AG08395 (cell line): ENCODE measurements at regions not wholly inside any gene's neighbourhood (a gene's known extent, or its start where the extent isn't known, plus 50 kb on each side); places are given as distances from the start of the nearest gene placed in this dataset.

ENCODE experiments used
- DNase-seq: peaks from one replicate; pipeline ENCODE4 v3.0.0; 2012; ENCODE audit warnings: mixed read lengths, low spot score

DNA sequence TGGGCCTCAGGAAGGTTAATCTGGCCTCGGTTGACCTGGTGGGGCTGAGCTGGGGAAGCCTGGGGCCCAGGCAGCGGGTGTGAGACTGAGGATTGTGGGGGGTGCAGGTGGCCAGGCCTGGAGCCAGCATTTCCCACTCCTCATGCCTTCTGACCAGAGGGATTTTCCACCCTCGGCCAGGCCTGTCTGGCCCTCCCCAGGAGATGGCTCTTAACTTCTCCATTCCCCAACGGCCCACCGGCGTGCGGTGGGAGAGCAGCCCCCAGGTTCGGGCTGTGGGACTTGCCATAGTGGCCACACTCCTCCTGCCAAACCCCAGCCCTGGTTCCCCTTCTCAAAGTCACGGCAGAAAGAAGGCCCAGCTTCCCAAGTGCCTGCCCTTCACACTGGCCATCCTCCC, 126.5 kb upstream of the RUNX3 start:
- DNase-seq, result no peak

DNA sequence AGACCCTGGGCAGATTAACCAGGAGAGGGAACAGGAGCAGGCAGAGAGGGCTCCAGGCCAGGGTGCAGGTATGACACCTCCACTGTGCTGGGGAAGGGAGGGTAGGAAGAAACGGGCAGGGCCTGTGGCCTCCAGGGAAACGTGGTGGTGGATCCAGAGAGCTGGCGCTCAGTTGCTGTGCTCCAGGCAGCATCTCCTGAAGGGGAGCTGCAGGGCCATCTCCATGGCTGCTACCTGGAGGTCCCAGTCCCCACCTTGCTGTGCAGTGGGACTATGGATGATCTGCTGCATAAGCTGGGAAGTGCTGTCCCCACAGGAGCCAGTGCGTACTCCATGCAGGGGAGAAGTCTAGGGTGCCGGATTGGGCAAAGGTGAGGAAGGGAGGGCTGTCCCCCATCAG, 125.9 kb upstream of the RUNX3 start:
- DNase-seq, result no peak

DNA sequence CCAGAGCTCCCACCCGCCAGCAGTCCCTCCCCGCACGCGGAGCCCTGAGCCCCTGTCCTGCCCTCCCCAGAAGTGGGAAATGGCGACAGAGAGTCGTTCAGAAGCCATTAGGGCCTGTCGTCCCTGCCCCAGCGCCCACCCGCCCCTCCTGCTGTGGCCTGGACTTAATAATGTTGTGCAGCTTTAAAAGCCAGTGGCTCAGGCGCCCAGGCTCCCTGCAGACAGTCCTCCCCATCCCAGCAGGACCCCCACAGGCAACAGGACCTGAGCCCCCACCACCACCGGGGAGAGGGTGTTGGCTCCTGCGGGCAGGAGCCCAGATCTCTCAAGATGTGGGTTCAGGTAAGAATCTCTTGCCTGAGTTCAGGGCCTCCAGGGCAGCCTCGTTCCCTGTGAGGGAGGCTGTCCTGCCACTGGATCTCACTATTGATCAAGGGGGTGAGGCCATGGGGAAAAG, 125.3 kb upstream of the RUNX3 start:
- DNase-seq, result no peak

DNA sequence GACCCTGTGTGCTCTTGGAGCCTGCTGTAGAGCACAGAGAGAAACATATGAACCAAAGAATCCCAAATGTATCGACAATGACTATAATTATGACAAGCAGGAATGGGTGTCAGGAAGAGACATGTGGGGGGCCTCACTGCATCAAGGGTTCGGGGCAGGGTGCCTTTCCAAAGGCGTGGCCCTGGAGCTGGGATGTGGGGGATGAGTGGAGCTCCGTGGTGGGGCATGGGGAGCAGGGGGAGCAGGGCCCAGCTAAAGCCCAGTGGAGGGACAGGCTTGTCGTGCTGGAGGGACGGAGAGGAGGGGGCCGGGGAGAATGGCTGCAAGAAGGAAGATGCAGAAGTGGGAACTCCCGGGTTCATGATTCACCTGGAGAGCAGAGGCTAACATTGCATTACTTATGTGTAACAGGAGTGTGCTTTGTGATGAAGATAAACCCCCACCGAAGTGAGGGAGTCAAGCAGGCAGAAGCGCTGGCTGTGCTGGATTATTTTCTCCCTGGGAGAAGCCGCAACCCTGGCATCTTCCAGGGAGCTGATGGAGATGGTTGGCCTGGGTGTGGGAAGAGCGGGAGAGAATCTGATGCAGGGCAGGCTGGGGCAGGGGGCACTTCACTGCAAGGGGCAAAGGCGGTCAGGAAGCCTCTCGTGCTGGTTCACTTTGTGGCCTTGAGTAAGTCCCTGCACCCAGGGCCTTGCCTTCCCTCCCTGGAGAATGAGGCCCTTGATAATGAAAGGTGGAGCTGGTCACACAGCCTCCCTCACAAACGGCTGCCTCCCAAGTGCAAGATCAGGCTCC, 124.6 kb upstream of the RUNX3 start:
- no peak for DNase-seq

DNA sequence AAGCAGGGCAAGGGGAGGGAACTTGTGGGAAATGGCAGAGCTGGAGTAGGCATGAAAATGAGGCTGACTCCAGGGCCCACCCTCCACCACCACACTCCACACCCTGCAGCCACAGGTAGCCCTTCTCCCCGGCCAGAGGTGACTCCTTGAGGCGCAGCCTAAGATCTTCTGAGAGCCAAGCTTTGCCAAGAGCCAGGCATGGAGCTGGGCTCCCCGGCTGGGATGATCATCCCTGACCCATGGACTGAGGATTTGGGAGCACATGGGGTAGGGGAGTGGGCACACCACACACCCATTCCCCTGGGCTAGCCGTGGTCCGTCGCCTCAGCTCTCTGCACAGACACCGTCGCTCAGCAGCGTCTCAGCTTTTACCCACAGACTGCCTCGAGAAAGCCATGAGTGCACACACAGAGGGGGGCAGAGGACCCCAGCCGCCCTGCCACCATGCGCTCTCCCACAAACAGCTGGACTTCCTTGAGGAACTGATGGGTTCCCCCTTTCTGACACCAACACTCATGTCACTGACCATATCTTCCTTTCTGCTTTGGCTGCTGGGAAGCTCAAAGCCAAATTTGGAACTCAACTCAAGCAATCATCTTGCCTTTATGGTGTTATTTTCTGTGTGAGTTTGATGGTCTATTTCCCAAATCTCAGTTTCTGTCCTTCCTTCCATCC, 123.6 kb upstream of the RUNX3 start:
- DNase-seq, result no peak

DNA sequence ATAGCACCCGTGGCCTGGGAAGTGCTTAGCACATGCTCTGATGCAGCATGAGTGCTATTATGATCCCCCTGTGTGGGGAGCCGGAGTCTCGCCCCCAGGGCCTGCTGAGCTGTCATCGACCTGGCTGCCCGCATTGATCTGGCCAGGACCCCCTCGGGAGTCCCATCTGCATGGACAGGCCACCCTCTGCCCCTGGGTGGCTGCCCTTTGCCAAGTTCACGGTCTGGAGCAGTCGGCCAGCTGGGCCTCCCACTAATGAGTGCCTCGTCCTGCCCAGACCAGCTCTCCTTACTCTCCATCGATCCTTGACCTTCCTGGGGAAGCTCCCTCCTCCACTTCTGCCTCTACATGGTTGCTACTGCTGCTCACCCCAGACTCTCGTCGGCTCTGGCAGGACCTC, 121.8 kb upstream of the RUNX3 start:
- DNase-seq, result no peak

DNA sequence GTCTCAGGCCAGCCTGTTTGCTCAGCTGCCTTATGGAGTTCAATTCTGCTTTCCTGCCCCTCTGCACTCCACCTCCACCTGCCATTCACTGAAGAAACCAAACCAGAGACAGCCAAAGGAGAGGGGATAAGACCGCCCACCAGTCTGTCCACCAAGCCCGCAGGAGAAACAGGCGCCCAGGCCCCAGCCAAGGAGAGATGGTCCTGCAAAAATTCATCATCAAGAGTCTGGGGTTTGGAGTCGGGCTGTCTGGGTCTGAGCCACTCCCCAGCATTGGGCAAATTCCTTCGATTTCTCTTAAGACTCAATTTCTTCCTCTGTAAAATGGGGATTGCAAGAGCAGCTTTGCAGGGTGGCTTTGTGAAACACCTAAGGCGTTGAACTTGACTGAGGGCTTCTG, 121.4 kb upstream of the RUNX3 start:
- no peak for DNase-seq

DNA sequence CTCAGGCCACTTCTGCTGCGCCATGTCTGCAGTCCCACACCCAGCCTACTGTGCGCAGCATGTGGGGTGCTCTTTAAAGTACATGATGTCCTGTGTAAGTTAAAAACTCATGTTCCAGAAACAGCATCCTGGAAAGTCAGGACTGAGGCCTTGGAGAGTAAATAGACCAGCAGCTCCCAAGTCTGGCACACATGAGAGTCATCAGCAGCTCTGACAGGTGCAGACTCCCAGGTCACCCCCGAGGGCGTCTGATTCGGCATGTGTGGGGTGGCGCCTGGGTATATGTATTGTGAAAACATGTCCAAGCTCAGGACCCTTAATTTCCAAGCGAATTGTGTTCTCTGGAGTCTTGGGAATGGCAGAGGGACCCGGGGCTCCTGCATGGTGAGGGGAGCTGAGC, 120.1 kb upstream of the RUNX3 start:
- DNase-seq, result no peak

DNA sequence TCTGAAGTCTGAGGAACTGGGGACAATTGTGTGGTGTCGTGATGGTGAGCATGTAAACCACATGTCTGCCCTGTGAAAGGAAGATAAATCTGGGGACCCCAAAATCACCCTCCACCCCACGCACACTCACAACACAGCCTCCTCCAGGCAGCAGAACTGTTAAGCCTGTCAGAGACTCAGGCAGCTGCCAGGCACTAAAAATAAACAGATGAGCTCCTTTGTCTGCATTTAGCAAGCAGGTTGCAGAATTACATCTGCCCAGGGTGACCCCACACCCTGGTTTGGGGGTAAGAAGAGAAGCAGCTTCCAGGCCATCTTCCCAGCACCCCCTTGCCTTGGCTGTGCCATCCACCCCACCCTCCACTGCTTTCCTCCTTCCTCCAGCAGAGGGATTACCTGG, 119.1 kb upstream of the RUNX3 start:
- no peak for DNase-seq

DNA sequence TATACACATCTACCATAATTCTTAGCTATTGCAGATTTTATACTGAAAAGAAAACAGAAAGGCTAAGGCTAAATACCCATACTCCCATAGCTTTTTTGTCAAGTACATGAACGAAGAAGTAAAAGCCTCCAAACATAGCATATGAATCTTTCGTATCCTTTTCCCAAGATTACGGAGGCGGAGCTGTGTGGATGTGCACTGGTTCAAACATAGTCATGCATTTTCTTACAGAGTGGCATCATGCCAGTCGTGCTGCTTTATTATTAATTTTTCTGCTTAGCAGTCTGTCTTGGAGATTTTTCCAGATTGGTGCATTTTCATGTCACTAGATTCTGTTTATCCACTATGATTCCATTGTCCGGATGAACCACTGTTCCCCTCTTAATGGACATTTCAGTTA, 118.7 kb upstream of the RUNX3 start:
- no peak for DNase-seq

DNA sequence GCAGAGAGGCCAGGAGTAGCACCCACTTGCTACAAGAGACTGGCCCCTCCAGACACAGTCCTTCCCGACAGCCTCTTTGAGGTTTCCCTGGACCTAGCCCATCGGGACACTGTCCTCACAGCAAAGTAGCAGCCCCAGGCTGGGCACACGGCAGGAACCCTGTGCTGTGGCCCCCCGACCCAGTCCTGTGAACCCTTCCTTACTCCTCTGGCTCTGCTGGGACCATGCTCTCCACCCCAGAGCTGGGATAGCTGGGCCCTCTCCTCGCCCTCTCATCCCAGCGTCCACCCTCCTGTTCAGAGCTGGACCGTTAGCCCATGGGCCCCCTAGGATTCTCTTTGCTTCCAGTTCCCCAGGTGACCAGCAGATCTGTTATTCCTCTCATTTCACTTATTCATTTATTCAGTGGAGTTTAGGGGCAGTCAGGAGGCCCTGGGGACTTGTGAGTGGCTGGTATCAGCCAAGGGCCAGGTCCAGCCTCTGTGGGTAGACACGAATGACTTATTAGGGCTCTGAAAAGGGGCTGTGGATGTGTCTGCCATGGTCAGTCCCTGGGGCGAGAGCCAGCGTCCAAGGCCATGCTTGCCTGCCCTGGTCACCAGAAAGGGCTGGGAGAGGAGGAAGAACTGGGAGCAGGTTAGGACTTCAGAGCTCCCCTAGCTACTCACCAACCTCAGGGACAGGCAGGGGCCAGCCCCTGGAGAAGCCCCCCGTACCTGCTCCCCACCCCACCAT, 117.6 kb upstream of the RUNX3 start:
- no peak for DNase-seq

DNA sequence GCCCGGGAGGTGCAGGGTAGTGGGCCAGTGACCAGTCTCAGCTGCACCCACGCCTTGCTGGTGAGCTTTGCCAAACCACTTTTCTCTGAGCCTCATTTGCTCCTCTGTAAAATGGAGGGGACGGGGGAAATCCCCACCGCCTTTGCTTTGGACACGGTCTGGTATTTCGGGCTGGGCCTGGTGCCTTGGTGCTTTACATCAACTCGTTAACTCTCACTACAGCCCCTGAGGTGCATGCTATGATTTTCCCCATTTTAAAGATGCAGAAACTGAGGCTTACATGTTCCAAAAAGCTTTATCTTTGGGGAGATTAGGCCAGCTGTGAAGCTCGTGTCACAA, 116.1 kb upstream of the RUNX3 start:
- no peak for DNase-seq

DNA sequence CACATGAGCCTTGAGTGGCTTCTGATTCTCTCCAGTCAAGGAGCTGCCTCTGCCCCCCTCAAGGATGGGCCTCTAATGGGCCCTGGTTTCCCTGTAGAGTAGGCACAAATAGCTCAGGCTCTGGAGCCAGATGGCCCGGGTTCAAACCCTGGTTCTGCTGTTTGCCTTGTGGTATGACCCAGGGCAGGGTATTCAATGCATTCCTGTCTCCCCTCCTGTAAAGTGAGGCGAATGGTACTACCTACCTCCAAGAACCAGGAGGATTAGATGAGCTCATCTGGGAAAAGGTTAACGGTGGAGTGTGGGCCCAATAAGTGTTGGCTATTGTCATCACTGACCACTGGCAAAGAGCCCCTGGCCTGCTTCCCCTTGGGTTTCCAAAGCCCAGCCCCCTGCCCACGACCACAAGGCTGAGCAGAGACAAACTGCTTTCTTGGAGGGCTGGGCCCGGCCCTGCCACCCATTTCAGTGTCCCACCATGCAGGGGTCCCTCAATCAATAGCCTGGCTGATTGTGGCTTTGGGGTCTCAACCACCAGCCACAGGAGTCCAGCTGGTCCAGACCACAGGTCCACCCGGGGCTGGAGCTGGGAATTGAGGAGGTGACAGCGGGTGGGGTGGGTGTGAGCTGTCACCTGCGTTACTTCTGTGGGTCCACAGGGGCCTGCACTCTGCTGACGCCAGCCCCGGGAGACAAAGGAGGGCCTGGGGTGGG, 115.6 kb upstream of the RUNX3 start:
- no peak for DNase-seq

DNA sequence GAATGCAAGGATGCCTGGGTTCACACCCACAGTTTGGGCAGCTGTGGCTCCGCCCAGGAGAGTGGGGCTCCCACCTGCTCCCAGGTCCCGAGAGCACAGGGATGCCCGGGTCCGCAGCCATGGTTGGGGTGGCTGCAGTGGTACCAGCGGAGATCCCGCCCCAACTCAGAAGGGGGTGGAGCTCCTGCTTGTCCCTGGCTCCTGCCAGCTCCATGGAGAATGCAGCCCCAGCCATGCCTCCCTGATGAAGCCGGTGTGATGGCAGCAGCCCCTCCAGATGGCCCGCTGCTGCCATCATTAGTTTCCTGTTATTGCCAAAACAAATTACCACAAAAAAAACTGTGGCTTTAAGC, 113.1 kb upstream of the RUNX3 start:
- no peak for DNase-seq

DNA sequence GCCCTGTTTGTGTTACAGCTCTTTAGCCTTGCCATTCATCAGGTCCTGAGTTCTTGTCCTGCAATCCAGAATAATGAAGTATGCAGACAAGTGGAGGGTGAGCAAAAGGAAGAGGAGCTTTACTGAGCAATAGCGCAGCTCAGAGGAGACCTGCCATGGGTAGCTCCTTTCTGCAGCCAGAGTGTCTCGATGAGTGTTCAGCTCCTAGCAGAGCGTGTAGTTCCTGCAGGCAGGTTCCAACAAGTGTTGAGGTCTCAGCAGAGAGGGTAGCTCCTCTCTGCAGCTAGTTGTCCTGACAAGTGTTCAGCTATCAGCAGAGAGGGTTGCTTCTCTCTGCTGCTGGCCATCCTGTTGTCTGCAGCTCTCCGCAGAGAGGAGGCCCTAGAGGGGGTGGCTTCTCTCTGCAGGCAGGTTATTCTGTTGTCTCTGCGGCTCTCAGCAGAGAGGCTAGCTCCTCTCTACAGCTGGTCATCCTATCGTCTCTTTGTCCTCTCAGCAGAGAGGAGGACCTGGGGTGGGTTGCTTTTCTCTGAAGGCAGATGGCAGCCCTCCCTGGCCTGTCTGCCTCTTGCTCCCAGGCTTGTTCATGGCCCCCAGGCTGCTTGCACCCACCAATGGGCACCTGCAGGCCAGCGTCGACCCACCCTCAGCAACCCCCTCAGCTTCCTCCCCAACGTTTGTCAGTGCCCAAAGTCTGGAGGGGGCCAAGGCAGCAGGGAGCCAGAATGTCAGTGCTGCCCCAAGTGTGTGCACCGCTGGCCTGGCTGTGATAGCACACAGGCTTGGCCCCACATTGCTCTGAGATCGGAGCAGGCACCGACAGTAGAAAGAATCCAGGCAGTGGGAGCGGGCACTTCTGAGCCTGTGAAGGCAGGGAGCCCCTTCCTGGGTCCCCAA, 112.5 kb upstream of the RUNX3 start:
- no peak for DNase-seq

DNA sequence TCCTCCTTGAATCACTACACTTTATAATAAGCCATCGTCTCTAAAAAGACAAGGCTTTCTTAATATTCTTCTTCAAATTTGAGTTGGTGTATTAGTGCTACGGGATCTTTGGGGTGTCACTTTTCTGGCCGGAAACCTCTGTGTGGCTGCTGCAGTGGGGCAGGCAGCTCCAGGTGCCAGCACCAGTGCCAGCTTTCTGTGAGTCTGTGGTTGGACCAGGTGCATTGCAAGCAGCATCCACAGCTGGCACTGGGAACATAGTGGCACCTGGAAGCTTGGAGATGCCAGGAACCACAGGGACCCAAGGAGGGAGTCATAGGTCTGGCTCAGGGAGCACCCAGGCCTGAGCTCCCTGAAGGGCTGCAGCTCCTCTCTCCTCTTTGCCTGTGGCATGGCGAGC, 111.8 kb upstream of the RUNX3 start:
- DNase-seq, result no peak

DNA sequence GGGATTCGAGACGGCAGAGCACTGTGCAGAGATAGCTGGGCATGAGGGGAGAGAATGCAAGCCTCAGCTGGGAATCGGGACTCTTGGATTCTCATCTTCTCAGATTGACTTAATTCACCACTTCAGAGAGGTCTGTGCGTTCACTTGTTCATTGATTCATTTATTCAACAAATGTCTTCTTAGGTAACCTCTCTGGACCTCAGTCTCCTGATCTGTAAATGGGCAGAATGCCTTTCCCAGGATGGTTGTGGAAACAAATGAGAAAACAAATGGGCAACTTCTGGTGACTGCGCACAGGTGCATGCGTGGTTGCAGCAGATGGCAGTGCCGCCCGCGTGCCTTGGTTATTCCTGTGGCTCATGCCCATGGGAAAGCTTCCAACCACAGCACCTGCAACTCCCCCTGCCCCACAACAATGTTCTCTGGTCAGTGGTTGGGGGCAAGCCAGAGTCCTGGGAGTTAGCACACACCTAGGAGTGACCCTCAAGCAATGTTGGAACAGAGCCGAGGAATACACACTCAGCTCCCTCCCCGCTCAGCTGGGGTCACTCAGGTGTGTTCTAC, 110.1 kb upstream of the RUNX3 start:
- DNase-seq, result no peak

DNA sequence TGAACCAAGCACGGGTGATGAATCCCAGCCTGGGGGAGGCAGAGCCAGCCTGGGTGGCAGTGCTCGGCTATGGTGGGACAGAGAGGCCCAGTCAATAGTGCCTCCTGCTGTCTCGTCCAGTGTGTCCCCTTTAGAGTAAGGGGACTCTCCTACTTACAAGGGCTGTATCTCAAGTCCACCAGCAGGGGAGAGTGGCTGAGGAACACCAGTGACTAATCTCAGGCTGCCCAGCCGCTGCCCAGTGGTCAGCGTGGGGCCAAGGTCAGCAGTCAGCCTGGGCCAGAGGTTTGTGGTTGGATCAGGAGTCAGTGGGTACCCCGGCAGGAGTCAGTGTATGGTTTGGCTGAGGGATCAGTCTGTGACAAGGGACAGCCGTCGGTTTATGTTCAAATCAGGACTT, 109.2 kb upstream of the RUNX3 start:
- DNase-seq, result no peak

DNA sequence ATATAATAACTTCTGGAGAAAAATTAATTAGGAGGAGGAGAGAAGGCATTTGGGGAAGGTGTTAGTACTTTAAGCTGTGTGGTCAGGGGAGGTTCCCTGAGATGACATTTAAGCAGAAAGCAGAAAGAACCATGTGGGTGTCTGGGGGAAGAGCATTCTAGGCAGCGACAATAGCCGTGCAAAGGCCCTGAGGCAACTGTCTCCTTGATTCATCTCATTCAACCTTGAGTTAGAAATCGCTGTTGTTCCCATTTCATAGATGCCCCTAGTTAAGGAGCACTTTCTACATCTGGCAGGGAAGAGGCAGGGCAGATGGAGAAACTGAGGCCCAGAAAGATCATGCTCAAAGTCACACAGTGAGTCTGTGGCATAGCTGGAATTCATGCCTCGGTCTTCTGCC, 108.6 kb upstream of the RUNX3 start:
- no peak for DNase-seq

DNA sequence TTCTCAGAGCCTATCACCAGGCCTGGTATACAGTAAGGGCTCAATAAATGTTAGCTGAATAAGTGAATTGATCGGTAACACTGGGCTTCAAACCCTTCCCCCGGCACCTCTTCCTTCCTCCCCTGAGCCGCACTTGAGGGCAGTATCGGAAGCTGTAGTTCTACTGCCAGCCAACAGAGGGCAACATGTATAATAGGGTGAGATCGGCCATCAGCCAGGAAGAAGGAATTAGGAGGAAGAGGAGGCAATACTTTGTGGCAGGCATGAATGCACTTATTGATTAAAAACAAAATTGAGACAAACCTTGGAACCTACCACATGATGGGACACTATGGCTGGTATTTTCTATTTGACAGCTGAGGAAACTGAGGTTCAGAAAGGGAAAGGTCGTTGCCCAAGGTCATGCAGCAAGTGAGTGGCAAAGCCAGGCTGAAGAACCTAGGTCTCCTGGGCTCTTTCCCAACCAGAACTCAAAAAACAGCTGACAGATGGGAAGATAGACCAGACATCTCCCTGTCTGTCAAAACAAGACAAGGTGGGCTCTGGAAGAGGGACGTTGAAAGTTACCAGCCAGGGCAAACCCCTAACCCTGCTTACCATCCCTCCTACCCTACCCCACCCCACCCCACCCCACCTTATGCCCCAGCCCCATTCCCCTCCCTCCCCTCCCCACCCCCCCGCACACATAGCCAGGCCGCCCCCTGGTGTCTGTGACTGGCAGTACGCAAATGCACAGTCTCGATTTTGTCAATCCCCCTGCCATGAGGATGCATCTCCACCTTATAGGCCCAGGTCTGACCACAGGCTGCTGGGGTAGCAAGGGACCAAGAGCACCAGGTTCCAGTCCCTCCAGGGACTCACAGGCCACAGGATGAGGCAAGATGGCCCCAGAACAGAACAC, 107.3 kb upstream of the RUNX3 start:
- peak; percentile 65 for DNase-seq
